ENCODE measurements at regions not wholly inside any gene's neighbourhood (a gene's known extent, or its start where the extent isn't known, plus 50 kb on each side); places are given as distances from the start of the nearest gene placed in this dataset.

DNA sequence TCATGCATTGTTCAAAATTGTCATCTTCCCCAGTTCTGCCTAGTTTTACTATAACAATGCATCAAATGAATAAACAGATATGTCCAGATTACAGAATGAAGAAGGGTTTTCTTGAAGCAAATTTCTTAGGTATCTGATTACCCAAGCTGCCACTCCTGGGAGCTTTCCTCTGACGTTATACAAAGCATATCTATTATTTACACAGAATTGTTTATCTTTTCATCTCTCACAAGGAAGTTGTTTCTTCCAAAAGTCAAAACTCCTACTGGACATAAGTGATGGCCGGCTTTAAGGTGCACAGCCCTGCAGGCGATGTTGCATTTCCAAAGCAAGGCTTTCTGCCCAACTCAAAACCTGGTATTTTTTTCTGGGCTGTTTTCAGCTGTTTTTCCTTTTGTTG lies 73.4 kb upstream of the ANKH start (continued):
- TF ChIP-seq, protein P1, sequence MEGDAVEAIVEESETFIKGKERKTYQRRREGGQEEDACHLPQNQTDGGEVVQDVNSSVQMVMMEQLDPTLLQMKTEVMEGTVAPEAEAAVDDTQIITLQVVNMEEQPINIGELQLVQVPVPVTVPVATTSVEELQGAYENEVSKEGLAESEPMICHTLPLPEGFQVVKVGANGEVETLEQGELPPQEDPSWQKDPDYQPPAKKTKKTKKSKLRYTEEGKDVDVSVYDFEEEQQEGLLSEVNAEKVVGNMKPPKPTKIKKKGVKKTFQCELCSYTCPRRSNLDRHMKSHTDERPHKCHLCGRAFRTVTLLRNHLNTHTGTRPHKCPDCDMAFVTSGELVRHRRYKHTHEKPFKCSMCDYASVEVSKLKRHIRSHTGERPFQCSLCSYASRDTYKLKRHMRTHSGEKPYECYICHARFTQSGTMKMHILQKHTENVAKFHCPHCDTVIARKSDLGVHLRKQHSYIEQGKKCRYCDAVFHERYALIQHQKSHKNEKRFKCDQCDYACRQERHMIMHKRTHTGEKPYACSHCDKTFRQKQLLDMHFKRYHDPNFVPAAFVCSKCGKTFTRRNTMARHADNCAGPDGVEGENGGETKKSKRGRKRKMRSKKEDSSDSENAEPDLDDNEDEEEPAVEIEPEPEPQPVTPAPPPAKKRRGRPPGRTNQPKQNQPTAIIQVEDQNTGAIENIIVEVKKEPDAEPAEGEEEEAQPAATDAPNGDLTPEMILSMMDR (IDR thresholded peaks at IDR 0.05; ENCODE audit: control extremely low read depth in 1 of 3, insufficient read depth in 1 of 3, low read depth in 1 of 3, low read length in 3 of 3): no peak
- TF ChIP-seq, protein P2, sequence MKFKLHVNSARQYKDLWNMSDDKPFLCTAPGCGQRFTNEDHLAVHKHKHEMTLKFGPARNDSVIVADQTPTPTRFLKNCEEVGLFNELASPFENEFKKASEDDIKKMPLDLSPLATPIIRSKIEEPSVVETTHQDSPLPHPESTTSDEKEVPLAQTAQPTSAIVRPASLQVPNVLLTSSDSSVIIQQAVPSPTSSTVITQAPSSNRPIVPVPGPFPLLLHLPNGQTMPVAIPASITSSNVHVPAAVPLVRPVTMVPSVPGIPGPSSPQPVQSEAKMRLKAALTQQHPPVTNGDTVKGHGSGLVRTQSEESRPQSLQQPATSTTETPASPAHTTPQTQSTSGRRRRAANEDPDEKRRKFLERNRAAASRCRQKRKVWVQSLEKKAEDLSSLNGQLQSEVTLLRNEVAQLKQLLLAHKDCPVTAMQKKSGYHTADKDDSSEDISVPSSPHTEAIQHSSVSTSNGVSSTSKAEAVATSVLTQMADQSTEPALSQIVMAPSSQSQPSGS (IDR thresholded peaks at IDR 0.05; ENCODE audit: low read length): no peak
- TF ChIP-seq RFX5 (IDR thresholded peaks at IDR 0.05; ENCODE audit: borderline replicate concordance, low read depth, low read length) (no peak), CHD2 (IDR thresholded peaks at IDR 0.05; ENCODE audit: low read length) (no peak), KDM5A (IDR thresholded peaks at IDR 0.05; ENCODE audit: low read length) (no peak), PHF8 (conservative IDR thresholded peaks at IDR 0.05; ENCODE audit: low read depth, low read length) (no peak), CREB1 (IDR thresholded peaks at IDR 0.05) (no peak), EP300 (IDR thresholded peaks at IDR 0.05; ENCODE audit: borderline replicate concordance in 1 of 2, low read depth in 2 of 2, low read length in 2 of 2) (no peak)

Data from H1 (cell line).